Gastroesophageal sphincter (tissue), 3 donors: ENCODE measurements at regions not wholly inside any gene's neighbourhood (a gene's known extent, or its start where the extent isn't known, plus 50 kb on each side); places are given as distances from the start of the nearest gene placed in this dataset.

Experiments
- CTCF ChIP-seq, 4 experiments: fragments of 200-600 bp in 2 of 4; fragments of 450-650 bp in 2 of 4; sonication (generic) in 1 of 4; IDR thresholded peaks; one replicate each; pipeline ENCODE4 v1.5.1; 2017 to 2019; ENCODE audit warnings: antibody characterized with exemption in 4 of 4, mild to moderate bottlenecking in 2 of 4, moderate library complexity in 2 of 4
- EP300 ChIP-seq: sonication (generic); formaldehyde crosslinking; IDR thresholded peaks from one replicate; pipeline ENCODE4 v1.6.1; 2017; ENCODE audit warnings: antibody characterized with exemption, mild to moderate bottlenecking
- POLR2A ChIP-seq, 2 donors: fragments of 450-650 bp; IDR thresholded peaks; one replicate each; pipeline ENCODE4 v1.6.1; 2017; ENCODE audit warnings: antibody characterized with exemption in 2 of 2, mild to moderate bottlenecking in 2 of 2, moderate library complexity in 1 of 2

GRCh38 chr2:8624855-8625398 is 56.9 kb upstream of the ID2 start:
- TF ChIP-seq CTCF (IDR thresholded peaks at IDR 0.05) = no peak
- TF ChIP-seq POLR2A (IDR thresholded peaks at IDR 0.05) = no peak
- TF ChIP-seq EP300 = no peak
